HEK293 (cell line): ENCODE measurements at regions not wholly inside any gene's neighbourhood (a gene's known extent, or its start where the extent isn't known, plus 50 kb on each side); places are given as distances from the start of the nearest gene placed in this dataset.

Source experiments
- CTCF ChIA-PET: fragments of 350-600 bp; formaldehyde crosslinking; extraction: SDS; loops from one replicate; lab custom pipeline; 2021; ENCODE audit warnings: antibody characterized with exemption; lab: Yijun Ruan, JAX
- POLR2A ChIA-PET: fragments of 300-600 bp; formaldehyde crosslinking; extraction: SDS; loops from one replicate; lab custom pipeline; 2020; ENCODE audit warnings: antibody characterized with exemption, inconsistent platforms; lab: Yijun Ruan, JAX
- H3K27ac ChIP-seq: fragments of 200-500 bp; sonication (Bioruptor generic); 2 replicates; pipeline ENCODE4 v1.5.1; 2014; ENCODE audit warnings: low read depth, low read length, control low read depth, inconsistent platforms; ENCODE audit errors: extremely low read depth
- H3K36me3 ChIP-seq, 2 experiments: fragments of 200-500 bp in 1 of 2; sonication (Bioruptor generic) in 1 of 2; 1 replicate in 1 of 2; 2 replicates in 1 of 2; pipeline ENCODE4 v1.5.1; 2014 to 2017; ENCODE audit warnings: inconsistent platforms in 2 of 2, low read length in 2 of 2; ENCODE audit not compliant: control insufficient read depth in 2 of 2, insufficient read depth in 1 of 2
- H3K4me1 ChIP-seq: fragments of 200-500 bp; sonication (Bioruptor generic); 2 replicates; pipeline ENCODE4 v1.5.1; 2014; ENCODE audit warnings: mild to moderate bottlenecking, low read length, inconsistent platforms; ENCODE audit not compliant: control insufficient read depth, insufficient read depth
- H3K4me3 ChIP-seq: 2 replicates; pipeline ENCODE4 v1.5.1; 2011; ENCODE audit warnings: low read depth, mild to moderate bottlenecking, control low read depth, low read length, moderate library complexity
- H3K9me3 ChIP-seq: fragments of 200-500 bp; sonication (Bioruptor generic); 2 replicates; pipeline ENCODE4 v1.5.1; 2014; ENCODE audit warnings: low read depth, low read length, inconsistent platforms; ENCODE audit not compliant: control insufficient read depth, insufficient read depth
- GFI1B ChIP-seq: fragments of 450-650 bp; formaldehyde crosslinking; IDR thresholded peaks from 2 replicates; pipeline ENCODE4 v1.5.1; 2016; ENCODE audit warnings: missing biosample characterization, missing genetic modification characterization
- GLIS2 ChIP-seq: fragments of 450-650 bp; formaldehyde crosslinking; IDR thresholded peaks from 2 replicates; pipeline ENCODE4 v1.5.1; 2016; ENCODE audit warnings: missing biosample characterization, missing genetic modification characterization
- OVOL3 ChIP-seq: fragments of 450-650 bp; formaldehyde crosslinking; IDR thresholded peaks from 2 replicates; pipeline ENCODE4 v1.5.1; 2016; ENCODE audit warnings: missing biosample characterization, missing genetic modification characterization
- PRDM10 ChIP-seq: fragments of 450-650 bp; formaldehyde crosslinking; IDR thresholded peaks from 2 replicates; pipeline ENCODE4 v1.5.1; 2016; ENCODE audit warnings: missing biosample characterization, missing genetic modification characterization
- TSHZ1 ChIP-seq: fragments of 450-650 bp; formaldehyde crosslinking; IDR thresholded peaks from 2 replicates; pipeline ENCODE4 v1.5.1; 2016; ENCODE audit warnings: missing biosample characterization, missing genetic modification characterization, borderline replicate concordance
- ZBTB17 ChIP-seq: fragments of 450-650 bp; formaldehyde crosslinking; IDR thresholded peaks from 2 replicates; pipeline ENCODE4 v1.5.1; 2016; ENCODE audit warnings: missing biosample characterization, missing genetic modification characterization
- ZBTB44 ChIP-seq: fragments of 450-650 bp; IDR thresholded peaks from 2 replicates; pipeline ENCODE4 v1.5.1; 2018; ENCODE audit warnings: missing biosample characterization, mild to moderate bottlenecking, missing genetic modification characterization
- ZNF157 ChIP-seq: fragments of 450-650 bp; formaldehyde crosslinking; IDR thresholded peaks from 2 replicates; pipeline ENCODE4 v1.5.1; 2016; ENCODE audit warnings: missing biosample characterization, missing genetic modification characterization
- ZNF18 ChIP-seq: fragments of 450-650 bp; formaldehyde crosslinking; IDR thresholded peaks from 2 replicates; pipeline ENCODE4 v1.5.1; 2016; ENCODE audit warnings: missing biosample characterization, missing genetic modification characterization
- ZNF2 ChIP-seq: fragments of 450-650 bp; formaldehyde crosslinking; IDR thresholded peaks from 2 replicates; pipeline ENCODE4 v1.5.1; 2016; ENCODE audit warnings: missing biosample characterization, missing genetic modification characterization
- ZNF341 ChIP-seq: fragments of 450-650 bp; formaldehyde crosslinking; IDR thresholded peaks from 2 replicates; pipeline ENCODE4; 2016; ENCODE audit warnings: low read depth, missing biosample characterization, missing genetic modification characterization
- ZNF404 ChIP-seq: fragments of 450-650 bp; formaldehyde crosslinking; IDR thresholded peaks from 2 replicates; pipeline ENCODE4 v1.5.1; 2017; ENCODE audit warnings: missing biosample characterization, missing genetic modification characterization
- ZNF48 ChIP-seq: fragments of 450-650 bp; formaldehyde crosslinking; IDR thresholded peaks from 2 replicates; pipeline ENCODE4 v1.5.1; 2016; ENCODE audit warnings: missing biosample characterization, missing genetic modification characterization
- ZNF544 ChIP-seq: fragments of 450-650 bp; formaldehyde crosslinking; IDR thresholded peaks from 2 replicates; pipeline ENCODE4 v1.5.0; 2017; ENCODE audit warnings: missing biosample characterization, missing genetic modification characterization
- ZNF624 ChIP-seq: fragments of 450-650 bp; formaldehyde crosslinking; IDR thresholded peaks from 2 replicates; pipeline ENCODE4 v1.5.1; 2017; ENCODE audit warnings: missing biosample characterization, missing genetic modification characterization
- ZNF654 ChIP-seq: fragments of 450-650 bp; formaldehyde crosslinking; IDR thresholded peaks from 2 replicates; pipeline ENCODE4 v1.5.1; 2016; ENCODE audit warnings: low read depth, missing biosample characterization, missing genetic modification characterization
- ZNF843 ChIP-seq: fragments of 450-650 bp; formaldehyde crosslinking; IDR thresholded peaks from 2 replicates; pipeline ENCODE4 v1.5.1; 2016; ENCODE audit warnings: missing biosample characterization, missing genetic modification characterization

- H3K27ac ChIP-seq = no peak overlapping the region
- CTCF ChIA-PET = interaction anchor here (0.5 kb wide), 1 partner anchor 69 kb away, joined by 5 read pairs; no protein-coding TSS in a partner anchor
- H3K4me3 ChIP-seq = no peak overlapping the region
- H3K36me3 ChIP-seq = no peaks in the 10 kb centered on the region
- no peaks in the 10 kb centered on the region for H3K4me1 ChIP-seq
- TF ChIP-seq PRDM10 (tag by site-specific recombination) (no peak), GFI1B (tag by site-specific recombination) (no peak), ZNF654 (tag by site-specific recombination) (no peak), ZNF341 (tag by site-specific recombination) (no peak), ZNF48 (tag by site-specific recombination) (no peak), ZNF624 (no peak), GLIS2 (no peak), ZNF544 (no peak), ZNF404 (tag by site-specific recombination) (no peak), ZNF2 (tag by site-specific recombination) (no peak), TSHZ1 (tag by site-specific recombination) (no peak), OVOL3 (tag by site-specific recombination) (no peak), ZBTB44 (tag by site-specific recombination) (no peak), ZBTB17 (tag by site-specific recombination) (no peak), ZNF157 (tag by site-specific recombination) (no peak)
- POLR2A ChIA-PET = no interaction called here
- H3K9me3 ChIP-seq = no peaks in the 10 kb centered on the region
Observed at GRCh38 chr7:42677751-42678699, 233.8 kb downstream of the C7orf25 start.

GRCh38 chr7:42674541-42674940, 237.3 kb downstream of the C7orf25 start:
- Histone ChIP-seq H3K36me3 (no peaks in the 10 kb centered on the region), H3K4me1 (no peaks in the 10 kb centered on the region), H3K4me3 (no peak overlapping the region), H3K9me3 (no peaks in the 10 kb centered on the region), H3K27ac (no peak overlapping the region)
- TF ChIP-seq ZNF843 = no peak
- TF ChIP-seq ZNF18 = no peak
- ChIA-PET CTCF (interaction anchor here (0.7 kb wide), 1 partner anchor 245 kb away, joined by 3 read pairs; no protein-coding TSS in a partner anchor), POLR2A (no interaction called here)
